ENCODE measurements at regions not wholly inside any gene's neighbourhood (a gene's known extent, or its start where the extent isn't known, plus 50 kb on each side); places are given as distances from the start of the nearest gene placed in this dataset.

- Histone ChIP-seq H3K4me3 (no peak overlapping the region), H3K36me3 (no peaks in the 10 kb centered on the region), H3K27ac (no peak overlapping the region), H3K9me3 (no peaks in the 10 kb centered on the region), H3K27me3 (no peaks in the 10 kb centered on the region), H3K4me1 (no peaks in the 10 kb centered on the region)
- peak in 1 of 2 donors; percentile 30 for DNase-seq
- intact Hi-C loops (cut with DNase I; ENCODE audit: low total_unique reads) = no loop called here
- TF ChIP-seq CTCF (IDR thresholded peaks at IDR 0.05) (no peak), POLR2A (IDR thresholded peaks at IDR 0.05) (no peak)
These were observed 103.5 kb downstream of the SIK1 start for GRCh38 chr21:43323244-43324005.

GRCh38 chr21:43322805-43323204 is 104.1 kb downstream of the SIK1 start:
- no peaks in the 10 kb centered on the region for H3K36me3 ChIP-seq
- H3K27me3 ChIP-seq = no peaks in the 10 kb centered on the region
- H3K9me3 ChIP-seq = no peaks in the 10 kb centered on the region
- no peak for TF ChIP-seq CTCF (IDR thresholded peaks at IDR 0.05)
- no peak for TF ChIP-seq POLR2A (IDR thresholded peaks at IDR 0.05)
- H3K4me1 ChIP-seq = no peaks in the 10 kb centered on the region
- DNase-seq = no peak
- no peak overlapping the region for H3K27ac ChIP-seq
- no peak overlapping the region for H3K4me3 ChIP-seq
- intact Hi-C loops (cut with DNase I; ENCODE audit: low total_unique reads) = no loop called here

- H3K27me3 ChIP-seq = no peaks in the 10 kb centered on the region
- TF ChIP-seq CTCF (IDR thresholded peaks at IDR 0.05) (no peak), POLR2A (IDR thresholded peaks at IDR 0.05) (no peak)
- no peaks in the 10 kb centered on the region for H3K4me1 ChIP-seq
- H3K9me3 ChIP-seq = no peaks in the 10 kb centered on the region
- intact Hi-C loops (cut with DNase I; ENCODE audit: low total_unique reads) = no loop called here
- H3K36me3 ChIP-seq = no peaks in the 10 kb centered on the region
- no peak overlapping the region for H3K4me3 ChIP-seq
- no peak overlapping the region for H3K27ac ChIP-seq
- no peak for DNase-seq
These were observed 104.6 kb downstream of the SIK1 start for GRCh38 chr21:43322311-43322710.

GRCh38 chr21:43321611-43322010 is 105.3 kb downstream of the SIK1 start:
- Histone ChIP-seq H3K4me1 (no peaks in the 10 kb centered on the region), H3K4me3 (no peak overlapping the region), H3K9me3 (no peaks in the 10 kb centered on the region), H3K27ac (no peak overlapping the region), H3K27me3 (no peaks in the 10 kb centered on the region), H3K36me3 (no peaks in the 10 kb centered on the region)
- DNase-seq = no peak
- intact Hi-C loops (cut with DNase I; ENCODE audit: low total_unique reads) = no loop called here
- no peak for TF ChIP-seq CTCF (IDR thresholded peaks at IDR 0.05)
- TF ChIP-seq POLR2A (IDR thresholded peaks at IDR 0.05) = no peak

- TF ChIP-seq CTCF (IDR thresholded peaks at IDR 0.05) (no peak), POLR2A (IDR thresholded peaks at IDR 0.05) (no peak)
- H3K36me3 ChIP-seq = no peaks in the 10 kb centered on the region
- no peaks in the 10 kb centered on the region for H3K9me3 ChIP-seq
- H3K27me3 ChIP-seq = no peaks in the 10 kb centered on the region
- H3K27ac ChIP-seq = no peak overlapping the region
- intact Hi-C loops (cut with DNase I; ENCODE audit: low total_unique reads) = no loop called here
- H3K4me3 ChIP-seq = no peak overlapping the region
- no peaks in the 10 kb centered on the region for H3K4me1 ChIP-seq
- DNase-seq = no peak
These were observed 105.8 kb downstream of the SIK1 start for GRCh38 chr21:43321111-43321510.

Data from uterus (tissue), 3 donors.